Ectodermal cell (in vitro differentiated cells): ENCODE measurements at regions not wholly inside any gene's neighbourhood (a gene's known extent, or its start where the extent isn't known, plus 50 kb on each side); places are given as distances from the start of the nearest gene placed in this dataset.

Experiments used
- H3K27ac ChIP-seq: 2 replicates; pipeline ENCODE4 v1.7.0; 2013; ENCODE audit warnings: mild to moderate bottlenecking, low read depth, low read length; ENCODE audit not compliant: insufficient read depth, poor library complexity, severe bottlenecking
- H3K27me3 ChIP-seq: 2 replicates; pipeline ENCODE4 v1.7.0; 2013; ENCODE audit warnings: mild to moderate bottlenecking, low read length; ENCODE audit not compliant: insufficient read depth, control insufficient read depth, poor library complexity, severe bottlenecking
- H3K36me3 ChIP-seq: one replicate; pipeline ENCODE4 v1.7.0; 2013; ENCODE audit warnings: low read length; ENCODE audit not compliant: control insufficient read depth, insufficient read depth
- H3K4me1 ChIP-seq: one replicate; pipeline ENCODE4 v1.7.0; 2013; ENCODE audit warnings: low read length; ENCODE audit not compliant: control insufficient read depth, insufficient read depth
- H3K4me3 ChIP-seq: 2 replicates; pipeline ENCODE4 v1.7.0; 2013; ENCODE audit warnings: low read depth, low read length, control low read depth; ENCODE audit not compliant: insufficient read depth
- H3K9me3 ChIP-seq: 2 replicates; pipeline ENCODE4 v1.7.0; 2013; ENCODE audit warnings: mild to moderate bottlenecking, low read length, moderate library complexity; ENCODE audit not compliant: control insufficient read depth
- WGBS, 2 experiments: methylation state at CpG; one replicate each; pipeline ENCODE4 v1.1.7; 2013; ENCODE audit warnings: missing lambda C conversion rate in 2 of 2; 5-methylcytosine and 5-hydroxymethylcytosine counted together

DNA sequence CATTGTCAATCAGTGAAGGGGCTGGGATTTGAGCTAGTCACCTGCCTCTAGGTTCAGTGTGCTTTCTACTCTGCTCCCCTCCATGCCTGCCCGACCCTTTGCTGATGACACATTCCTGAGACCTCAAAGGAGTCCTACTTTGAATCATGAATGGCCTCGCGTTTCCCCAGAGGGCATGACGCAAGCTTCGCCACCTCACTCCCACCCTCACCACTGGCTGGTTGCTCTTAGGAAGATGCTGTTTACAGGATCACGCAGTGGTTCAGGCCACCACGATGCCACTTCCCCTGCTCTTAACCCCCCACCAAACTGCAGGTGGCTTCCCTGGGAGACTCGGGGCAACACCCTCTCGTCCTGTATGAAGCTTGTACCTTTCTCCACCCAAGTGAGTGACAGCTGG is 62.9 kb upstream of the B3GAT1 start:
- no peaks in the 10 kb centered on the region for H3K9me3 ChIP-seq
- no peaks in the 10 kb centered on the region for H3K36me3 ChIP-seq
- 86 to 89% methylated on average over 9 of the region's 9 CpGs for WGBS, 2 experiments
- H3K27ac ChIP-seq, result no peak overlapping the region
- H3K4me1 ChIP-seq, result no peaks in the 10 kb centered on the region
- no peaks in the 10 kb centered on the region for H3K27me3 ChIP-seq
- no peak overlapping the region for H3K4me3 ChIP-seq

DNA sequence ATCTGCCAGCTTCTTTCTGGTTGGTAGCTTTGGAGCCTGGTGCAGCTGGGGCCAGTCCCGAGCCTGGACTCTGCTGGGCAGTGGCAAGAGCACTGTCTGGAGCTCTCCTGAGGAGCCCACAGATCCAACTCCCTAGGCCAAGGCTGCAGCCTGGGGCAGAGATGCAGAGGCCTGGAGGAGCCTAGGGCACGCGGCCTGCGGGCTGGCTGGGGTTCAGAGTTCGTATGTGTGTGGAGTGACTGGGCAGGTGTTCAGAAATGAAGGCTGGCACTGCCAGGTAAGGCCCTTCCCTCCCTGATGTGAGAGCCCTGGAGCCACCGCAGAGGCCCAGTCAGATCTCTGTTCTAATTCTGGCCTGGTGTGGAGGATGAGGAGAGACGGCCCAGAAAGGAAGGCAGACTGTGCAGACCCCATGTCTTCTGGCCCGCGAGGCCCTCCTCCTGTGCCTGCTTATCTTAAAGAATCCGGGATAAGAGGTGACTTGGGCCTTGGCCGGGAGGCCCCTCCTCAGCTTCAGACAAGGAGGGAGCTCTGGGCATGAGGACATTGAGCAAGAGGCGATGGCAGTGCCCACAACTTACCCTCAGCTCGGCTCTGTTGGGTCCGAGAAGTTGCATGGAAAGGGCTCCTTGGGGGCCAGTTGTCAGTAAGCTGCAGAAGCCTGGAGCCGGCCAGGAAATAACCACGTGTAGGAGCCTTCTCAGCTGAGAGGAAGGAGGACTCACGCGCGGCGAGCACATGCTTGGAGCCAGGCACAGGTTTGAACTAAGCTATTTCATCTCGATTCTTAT is 62.2 kb upstream of the B3GAT1 start:
- Histone ChIP-seq H3K9me3 (no peaks in the 10 kb centered on the region), H3K27me3 (no peaks in the 10 kb centered on the region)
- WGBS, 2 experiments, result 93% methylated on average over 21 of the region's 21 CpGs

DNA sequence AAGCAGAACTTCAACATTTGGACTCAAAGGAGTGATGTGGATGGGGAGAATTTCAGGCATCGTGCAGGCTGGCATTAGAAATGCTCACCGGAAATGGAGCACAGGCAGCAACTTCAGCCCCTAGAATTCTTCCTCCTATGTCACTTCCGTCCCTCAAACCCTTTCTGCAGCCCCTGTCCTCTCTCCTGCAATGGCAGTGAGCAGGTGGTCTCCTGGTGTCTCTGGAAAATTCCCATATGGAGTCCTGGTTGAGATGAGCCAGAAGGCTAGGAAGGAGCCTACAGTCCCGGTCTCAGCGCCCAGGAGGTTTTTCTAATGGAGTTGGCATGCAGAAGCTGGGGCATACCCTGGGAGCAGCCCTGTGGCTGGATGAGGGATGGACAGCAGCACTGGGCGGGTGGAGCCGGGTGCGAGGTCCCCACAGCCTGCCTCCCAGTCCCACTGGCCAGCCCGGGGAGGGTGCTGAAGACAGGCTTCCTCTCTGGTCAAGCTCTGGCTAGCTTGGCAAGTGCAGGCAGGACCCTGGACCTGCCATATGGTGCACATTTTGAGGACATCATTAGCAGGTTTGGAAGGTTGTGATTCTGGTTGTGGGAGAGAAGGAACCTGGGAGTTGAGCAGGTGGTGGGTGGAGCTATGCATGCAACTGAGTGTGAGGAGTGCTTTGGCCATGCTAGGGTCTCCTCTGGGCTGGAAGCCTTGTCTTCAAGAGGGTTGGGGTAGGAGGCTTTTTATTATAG is 59.8 kb upstream of the B3GAT1 start:
- Histone ChIP-seq H3K36me3 (no peaks in the 10 kb centered on the region), H3K4me3 (no peak overlapping the region), H3K4me1 (peaks cover 1% of the 10 kb centered on the region), H3K9me3 (no peaks in the 10 kb centered on the region), H3K27me3 (peaks cover 4% of the 10 kb centered on the region), H3K27ac (no peak overlapping the region)
- 85 to 89% methylated on average over 9 of the region's 9 CpGs for WGBS, 2 experiments

More for the DNA sequence above, 62.2 kb upstream of the B3GAT1 start:
- H3K4me3 ChIP-seq, result no peak overlapping the region
- no peaks in the 10 kb centered on the region for H3K36me3 ChIP-seq
- no peak overlapping the region for H3K27ac ChIP-seq
- no peaks in the 10 kb centered on the region for H3K4me1 ChIP-seq

DNA sequence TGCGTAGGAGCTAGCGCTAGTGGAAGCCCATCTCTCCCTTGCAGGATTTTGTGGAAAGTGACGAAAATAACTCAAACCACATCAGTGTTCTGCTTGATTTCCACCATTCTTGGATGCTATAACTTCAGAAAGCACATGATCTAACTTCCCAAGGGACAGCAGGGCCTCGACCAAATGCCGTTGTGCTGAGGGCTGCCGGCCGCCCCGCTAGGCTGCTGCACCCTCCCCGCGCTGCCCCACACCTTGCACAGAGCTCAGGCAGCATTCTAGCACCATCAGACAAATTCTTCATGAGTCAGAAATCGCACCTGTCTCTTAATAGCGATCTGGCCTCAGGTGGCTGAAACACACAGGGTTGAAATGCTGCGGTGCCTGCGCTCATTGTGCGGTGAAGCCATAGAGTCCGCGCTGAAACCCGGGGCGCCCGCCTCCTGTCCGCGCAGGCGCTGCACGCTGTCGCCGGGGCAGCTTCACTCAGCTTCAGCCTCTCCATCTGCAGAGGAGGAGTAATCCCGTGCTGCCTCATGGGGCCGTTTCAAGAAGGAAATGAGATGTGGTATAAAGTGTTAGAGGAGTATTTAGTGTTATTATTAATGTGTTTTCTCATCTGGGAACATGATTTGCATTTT is 59.2 kb upstream of the B3GAT1 start:
- Histone ChIP-seq H3K27me3 (peaks cover 7% of the 10 kb centered on the region), H3K4me3 (no peak overlapping the region), H3K9me3 (no peaks in the 10 kb centered on the region), H3K4me1 (peaks cover 8% of the 10 kb centered on the region), H3K27ac (no peak overlapping the region), H3K36me3 (no peaks in the 10 kb centered on the region)
- WGBS, 2 experiments, result 92 to 94% methylated on average over 28 of the region's 28 CpGs

DNA sequence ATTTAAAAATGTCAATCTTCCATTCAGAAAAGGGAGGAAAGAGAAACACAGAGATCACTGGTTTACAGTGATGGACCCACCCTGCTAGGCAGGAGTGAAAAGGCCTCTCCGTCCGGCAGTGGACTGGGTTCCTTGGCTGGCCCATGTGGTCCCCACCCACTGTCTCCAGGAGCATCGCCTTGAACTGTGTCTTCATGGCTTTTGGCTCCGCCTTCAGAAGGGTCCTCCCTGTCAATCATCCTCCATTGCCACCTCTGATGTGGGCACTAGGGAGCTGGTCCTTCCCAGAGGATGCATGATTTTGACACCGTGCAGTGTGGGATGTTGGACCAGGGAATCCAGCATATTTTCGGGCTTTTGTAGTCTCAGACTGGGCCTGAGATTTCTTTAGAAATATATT is 58.2 kb upstream of the B3GAT1 start:
- no peaks in the 10 kb centered on the region for H3K9me3 ChIP-seq
- H3K4me1 ChIP-seq, result peaks cover 10% of the 10 kb centered on the region
- no peaks in the 10 kb centered on the region for H3K36me3 ChIP-seq
- peaks cover 7% of the 10 kb centered on the region for H3K27me3 ChIP-seq
- H3K4me3 ChIP-seq, result no peak overlapping the region
- 93 to 94% methylated on average over 6 of the region's 6 CpGs for WGBS, 2 experiments
- no peak overlapping the region for H3K27ac ChIP-seq

DNA sequence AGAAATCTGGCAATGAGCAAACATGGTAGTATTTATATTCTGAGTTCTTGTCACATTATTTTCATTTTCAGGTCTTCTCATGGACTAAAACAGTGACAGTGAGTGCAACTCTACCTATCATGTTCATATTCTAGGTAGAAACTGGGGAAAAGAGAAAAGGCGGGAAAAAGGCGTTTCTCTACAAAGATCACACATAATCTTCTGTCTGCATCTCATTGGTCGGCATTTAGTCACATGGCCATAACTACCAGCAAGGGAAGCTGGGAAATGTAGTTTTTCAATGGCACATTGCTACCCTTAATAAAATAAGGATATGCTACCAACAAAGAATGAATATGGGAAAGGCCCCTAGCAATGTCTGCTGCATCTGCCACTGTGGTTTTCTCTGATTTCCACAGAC is 57.6 kb upstream of the B3GAT1 start:
- 75 to 82% methylated on average over 3 of the region's 3 CpGs for WGBS, 2 experiments

DNA sequence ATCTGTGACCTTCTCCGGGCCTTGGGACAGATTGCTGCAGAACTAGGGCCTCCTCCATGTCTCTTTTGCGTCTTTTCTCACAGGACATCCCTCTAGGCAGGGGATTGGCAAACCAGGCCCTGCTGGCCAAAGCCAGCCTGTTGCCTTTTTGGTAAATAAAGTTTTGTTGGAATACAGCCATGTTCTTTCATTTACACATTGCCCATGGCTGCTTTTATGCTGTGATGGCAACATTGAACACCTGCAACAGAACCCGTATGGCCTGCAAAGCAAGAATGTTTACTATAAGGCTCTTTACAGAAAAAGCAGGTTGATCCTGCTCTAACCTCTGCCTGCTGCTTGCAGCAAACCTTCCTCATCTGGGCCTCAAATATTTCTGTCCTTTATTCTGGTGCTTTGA is 56.8 kb upstream of the B3GAT1 start:
- Histone ChIP-seq H3K27me3 (peaks cover 7% of the 10 kb centered on the region), H3K4me3 (no peak overlapping the region), H3K36me3 (no peaks in the 10 kb centered on the region), H3K27ac (no peak overlapping the region), H3K9me3 (no peaks in the 10 kb centered on the region), H3K4me1 (peaks cover 13% of the 10 kb centered on the region)
- 91 to 94% methylated on average over 3 of the region's 3 CpGs for WGBS, 2 experiments

More for the DNA sequence above, 57.6 kb upstream of the B3GAT1 start:
- Histone ChIP-seq H3K27ac (no peak overlapping the region), H3K36me3 (no peaks in the 10 kb centered on the region), H3K4me1 (peaks cover 10% of the 10 kb centered on the region), H3K4me3 (no peak overlapping the region), H3K9me3 (no peaks in the 10 kb centered on the region), H3K27me3 (peaks cover 7% of the 10 kb centered on the region)

DNA sequence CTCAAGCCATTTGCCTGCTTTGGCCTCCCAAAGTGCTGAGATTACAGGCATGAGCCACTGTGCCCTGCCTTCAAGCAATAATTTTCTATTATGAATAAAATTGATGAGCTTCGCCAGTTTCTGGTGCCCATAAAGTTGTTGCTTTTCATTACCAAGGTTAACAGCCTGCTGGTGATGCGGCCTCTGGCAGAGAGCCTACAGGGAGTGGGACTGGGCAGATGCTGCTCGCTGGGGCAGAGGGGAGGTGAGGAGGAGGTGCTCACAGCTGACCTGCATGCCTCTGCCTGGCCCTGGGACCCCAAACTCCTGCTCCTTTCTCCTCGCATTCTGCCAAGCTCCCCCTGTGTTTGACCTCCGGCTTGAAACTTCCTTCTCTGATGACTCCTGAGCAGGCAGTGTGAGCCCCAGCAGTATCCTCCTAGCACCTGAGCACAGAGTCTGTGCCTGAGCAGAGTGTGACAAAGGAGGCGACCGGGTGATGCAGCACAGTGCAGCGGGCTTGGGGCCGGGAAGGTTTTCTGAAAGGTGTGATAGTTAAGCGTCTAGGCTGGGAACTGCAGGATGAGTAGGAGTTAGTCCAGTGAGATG is 56.1 kb upstream of the B3GAT1 start:
- peaks cover 7% of the 10 kb centered on the region for H3K27me3 ChIP-seq
- no peak overlapping the region for H3K4me3 ChIP-seq
- H3K36me3 ChIP-seq, result no peaks in the 10 kb centered on the region
- 92 to 95% methylated on average over 10 of the region's 10 CpGs for WGBS, 2 experiments
- H3K9me3 ChIP-seq, result no peaks in the 10 kb centered on the region
- H3K27ac ChIP-seq, result no peak overlapping the region
- peaks cover 16% of the 10 kb centered on the region for H3K4me1 ChIP-seq

DNA sequence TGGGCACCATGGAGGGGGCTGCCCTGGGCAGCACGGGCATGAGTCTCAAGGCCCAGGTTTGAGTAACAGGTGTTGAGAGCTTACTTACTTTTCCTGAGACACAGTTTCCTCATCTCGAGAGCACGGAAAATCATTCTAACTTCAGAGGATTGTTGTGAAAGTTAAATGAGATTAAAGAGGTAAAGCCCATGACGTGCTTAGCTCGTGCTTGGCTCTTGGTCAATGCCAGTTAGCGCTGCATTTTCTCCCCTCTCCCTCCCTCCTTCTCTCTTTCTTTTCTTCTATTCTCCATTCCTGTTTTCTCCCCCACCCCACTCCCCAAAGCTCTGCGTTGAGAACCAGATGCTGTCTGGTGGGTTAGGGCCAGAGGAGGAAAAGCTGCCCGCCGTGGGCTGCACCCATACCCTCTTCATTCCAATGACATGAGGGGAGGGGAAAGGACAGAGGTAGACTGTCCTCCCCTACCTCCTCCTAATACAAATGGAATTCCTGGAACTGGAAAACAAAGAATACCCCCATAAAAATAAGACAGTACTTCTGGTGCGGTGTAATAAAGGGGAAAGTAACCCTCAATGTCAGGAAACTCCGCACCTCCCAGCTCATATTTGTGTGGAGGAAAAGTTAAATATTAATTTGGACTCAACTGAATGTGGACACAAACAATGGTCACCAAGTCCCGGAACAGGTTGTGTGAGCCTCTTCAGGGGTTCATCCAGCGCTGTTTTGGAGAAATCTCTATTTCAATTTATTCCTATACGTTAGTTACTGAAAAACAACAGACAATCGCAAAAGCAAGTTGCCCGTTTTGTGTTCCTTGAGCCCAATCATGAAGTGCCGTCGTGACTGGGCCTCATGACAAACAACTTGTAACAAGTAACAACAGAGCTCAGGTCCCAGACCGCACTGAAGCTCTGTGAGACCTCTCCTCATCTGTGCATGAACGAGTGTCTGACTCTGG is 54.8 kb upstream of the B3GAT1 start:
- H3K27me3 ChIP-seq, result peaks cover 7% of the 10 kb centered on the region
- WGBS, 2 experiments, result 85 to 86% methylated on average over 17 to 20 of the region's 20 CpGs

More for the DNA sequence above, 54.8 kb upstream of the B3GAT1 start:
- peaks cover 16% of the 10 kb centered on the region for H3K4me1 ChIP-seq
- peak overlapping the region; percentile 5 for H3K27ac ChIP-seq
- no peaks in the 10 kb centered on the region for H3K36me3 ChIP-seq
- no peaks in the 10 kb centered on the region for H3K9me3 ChIP-seq
- H3K4me3 ChIP-seq, result no peak overlapping the region
